ENCODE measurements at regions not wholly inside any gene's neighbourhood (a gene's known extent, or its start where the extent isn't known, plus 50 kb on each side); places are given as distances from the start of the nearest gene placed in this dataset.

- TF ChIP-seq CTCF (IDR thresholded peaks at IDR 0.05; ENCODE audit: unreplicated experiment): no peak
- no TSS peak for BruUV-seq (replicated peaks)
- CTCF ChIA-PET: interaction anchor here (1.1 to 2.6 kb wide), 3 partner anchors 11 to 14 kb away, joined by 4 to 18 read pairs (median 8); no protein-coding TSS in a partner anchor
- intact Hi-C loops (cut with micrococcal nuclease): no loop called here
- no peak for DNase-seq (ENCODE audit: unreplicated experiment)
- H3K4me1 Mint-ChIP-seq (ENCODE audit: insufficient read depth, unreplicated experiment): no peaks in the 10 kb centered on the region
- no peak overlapping the region for H3K4me3 Mint-ChIP-seq (ENCODE audit: unreplicated experiment)
- H3K27me3 Mint-ChIP-seq (ENCODE audit: insufficient read depth, unreplicated experiment): no peaks in the 10 kb centered on the region
- POLR2A ChIA-PET: no interaction called here
- H3K36me3 Mint-ChIP-seq (ENCODE audit: insufficient read depth, unreplicated experiment): no peaks in the 10 kb centered on the region
- H3K27ac Mint-ChIP-seq (ENCODE audit: low read depth, unreplicated experiment): no peak overlapping the region
- H3K9me3 Mint-ChIP-seq (ENCODE audit: unreplicated experiment): no peaks in the 10 kb centered on the region
These were observed 83.3 kb downstream of the DDIT4L start for GRCh38 chr4:100106982-100107381.

GRCh38 chr4:100103671-100104070 lies 86.6 kb downstream of the DDIT4L start:
- Mint-ChIP-seq H3K36me3 (ENCODE audit: insufficient read depth, unreplicated experiment) (no peaks in the 10 kb centered on the region), H3K9me3 (ENCODE audit: unreplicated experiment) (no peaks in the 10 kb centered on the region), H3K27me3 (ENCODE audit: insufficient read depth, unreplicated experiment) (no peaks in the 10 kb centered on the region), H3K4me1 (ENCODE audit: insufficient read depth, unreplicated experiment) (no peaks in the 10 kb centered on the region), H3K4me3 (ENCODE audit: unreplicated experiment) (no peak overlapping the region), H3K27ac (ENCODE audit: low read depth, unreplicated experiment) (no peak overlapping the region)
- no peak for DNase-seq (ENCODE audit: unreplicated experiment)
- POLR2A ChIA-PET: no interaction called here
- no TSS peak for BruUV-seq (replicated peaks)
- CTCF ChIA-PET: interaction anchor here (0.7 to 3.1 kb wide), 3 partner anchors 10 to 1274 kb away, joined by 3 to 19 read pairs (median 6); no protein-coding TSS in a partner anchor
- no peak for TF ChIP-seq CTCF (IDR thresholded peaks at IDR 0.05; ENCODE audit: unreplicated experiment)
- intact Hi-C loops (cut with micrococcal nuclease): no loop called here

GRCh38 chr4:100100985-100101384 lies 89.3 kb downstream of the DDIT4L start:
- ChIA-PET POLR2A (no interaction called here), CTCF (interaction anchor here (1.2 kb wide), 1 partner anchor 8 kb away, joined by 4 read pairs; no protein-coding TSS in a partner anchor)
- intact Hi-C loops (cut with micrococcal nuclease): no loop called here
- Mint-ChIP-seq H3K36me3 (ENCODE audit: insufficient read depth, unreplicated experiment) (no peaks in the 10 kb centered on the region), H3K9me3 (ENCODE audit: unreplicated experiment) (no peaks in the 10 kb centered on the region), H3K27me3 (ENCODE audit: insufficient read depth, unreplicated experiment) (no peaks in the 10 kb centered on the region), H3K4me1 (ENCODE audit: insufficient read depth, unreplicated experiment) (peaks cover 6% of the 10 kb centered on the region), H3K27ac (ENCODE audit: low read depth, unreplicated experiment) (no peak overlapping the region), H3K4me3 (ENCODE audit: unreplicated experiment) (no peak overlapping the region)
- no peak for TF ChIP-seq CTCF (IDR thresholded peaks at IDR 0.05; ENCODE audit: unreplicated experiment)
- no peak for DNase-seq (ENCODE audit: unreplicated experiment)
- no TSS peak for BruUV-seq (replicated peaks)

- intact Hi-C loops (cut with micrococcal nuclease): loop anchor here (10.0 kb wide), 2 partner anchors 1085 to 1245 kb away; partner anchors contain the start of gene PPP3CA
- H3K36me3 Mint-ChIP-seq (ENCODE audit: insufficient read depth, unreplicated experiment): no peaks in the 10 kb centered on the region
- no peaks in the 10 kb centered on the region for H3K9me3 Mint-ChIP-seq (ENCODE audit: unreplicated experiment)
- BruUV-seq (replicated peaks): no TSS peak
- no peak for DNase-seq (ENCODE audit: unreplicated experiment)
- peaks cover 10% of the 10 kb centered on the region for H3K4me1 Mint-ChIP-seq (ENCODE audit: insufficient read depth, unreplicated experiment)
- CTCF ChIA-PET: interaction anchor here (0.5 to 2.0 kb wide), 3 partner anchors 101 to 1500 kb away, joined by 3 to 6 read pairs (median 3); no protein-coding TSS in a partner anchor
- no peak overlapping the region for H3K27ac Mint-ChIP-seq (ENCODE audit: low read depth, unreplicated experiment)
- TF ChIP-seq CTCF (IDR thresholded peaks at IDR 0.05; ENCODE audit: unreplicated experiment): no peak
- POLR2A ChIA-PET: no interaction called here
- H3K4me3 Mint-ChIP-seq (ENCODE audit: unreplicated experiment): no peak overlapping the region
- H3K27me3 Mint-ChIP-seq (ENCODE audit: insufficient read depth, unreplicated experiment): no peaks in the 10 kb centered on the region
These were observed 90.5 kb downstream of the DDIT4L start for GRCh38 chr4:100099746-100100145.
